Esophagus muscularis mucosa (tissue), 3 donors: ENCODE measurements at regions not wholly inside any gene's neighbourhood (a gene's known extent, or its start where the extent isn't known, plus 50 kb on each side); places are given as distances from the start of the nearest gene placed in this dataset.

Experiments
- CTCF ChIP-seq, 3 experiments: fragments of 200-600 bp in 2 of 3; fragments of 450-650 bp in 1 of 3; sonication (generic) in 2 of 3; IDR thresholded peaks; one replicate each; pipeline ENCODE4 v1.5.1; 2017 to 2019; ENCODE audit warnings: antibody characterized with exemption in 3 of 3, mild to moderate bottlenecking in 2 of 3, moderate library complexity in 1 of 3
- POLR2A ChIP-seq: fragments of 450-650 bp; IDR thresholded peaks from one replicate; pipeline ENCODE4 v1.6.1; 2017; ENCODE audit warnings: antibody characterized with exemption, moderate library complexity, mild to moderate bottlenecking, low read depth
- POLR2AphosphoS5 ChIP-seq, 2 donors: sonication (generic); formaldehyde crosslinking; IDR thresholded peaks; one replicate each; pipeline ENCODE4 v1.6.1; 2017; ENCODE audit warnings: antibody characterized with exemption in 2 of 2

DNA sequence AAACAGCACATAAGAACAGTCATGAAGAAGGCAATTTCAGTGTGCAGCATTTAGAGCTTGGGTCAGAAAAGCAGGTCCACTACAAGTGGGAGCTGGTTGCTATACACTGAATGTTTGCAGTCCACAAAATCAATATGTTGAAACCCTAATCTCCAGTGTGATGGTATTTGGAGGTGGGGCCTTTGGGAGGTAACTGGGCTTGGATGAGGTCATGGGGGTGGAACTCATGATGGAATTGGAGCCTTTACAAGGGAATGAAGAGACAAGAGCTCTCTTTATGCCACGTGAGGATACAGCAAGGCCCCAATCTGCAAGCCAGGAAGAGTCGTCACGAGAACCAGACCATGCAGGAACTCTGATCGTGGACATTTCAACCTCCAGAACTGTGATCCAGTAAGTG lies 216.7 kb upstream of the SLC35B3 start:
- no peak for TF ChIP-seq CTCF (IDR thresholded peaks at IDR 0.05)
- no peak for TF ChIP-seq POLR2A
- no peak for TF ChIP-seq POLR2AphosphoS5 (IDR thresholded peaks at IDR 0.05)
